ENCODE measurements at regions not wholly inside any gene's neighbourhood (a gene's known extent, or its start where the extent isn't known, plus 50 kb on each side); places are given as distances from the start of the nearest gene placed in this dataset.

DNA sequence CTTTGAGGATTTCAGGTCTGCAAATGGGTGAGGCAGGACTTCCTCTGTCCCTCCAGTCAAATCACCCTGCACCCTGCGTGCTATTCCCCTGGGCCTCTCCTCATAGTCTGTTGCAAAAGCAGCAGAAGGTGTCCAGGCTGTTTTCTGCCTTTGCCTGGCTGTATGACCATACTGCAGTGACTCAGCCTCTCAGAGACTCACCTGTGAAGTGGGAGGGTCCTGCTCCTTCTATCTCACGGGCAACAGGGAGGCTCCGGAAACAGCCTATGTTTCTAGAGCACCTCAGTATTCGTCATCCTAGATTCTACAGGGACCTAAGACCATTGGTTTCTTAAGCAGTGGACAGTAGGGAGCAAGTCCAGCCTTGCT, 216.4 kb downstream of the TLE3 start:
- no peak overlapping the region for H2AFZ ChIP-seq (ENCODE audit: low read depth, low read length)
- no peak overlapping the region for H3K4me2 ChIP-seq (ENCODE audit: insufficient read depth, low read length)
- H3K27ac ChIP-seq (ENCODE audit: low read length), result no peak overlapping the region
- no peaks in the 10 kb centered on the region for H3K79me2 ChIP-seq (ENCODE audit: insufficient read depth, low read length)
- DNase-seq, result no peak
- ATAC-seq (ENCODE audit: insufficient read depth, low read depth), result no peak
- no peak overlapping the region for H3K9ac ChIP-seq (ENCODE audit: low read depth, low read length)
- peaks cover 6% of the 10 kb centered on the region for H3K27me3 ChIP-seq (ENCODE audit: insufficient read depth, low read length, poor library complexity)
- H3K9me3 ChIP-seq (ENCODE audit: insufficient read depth, low read length, severe bottlenecking), result no peaks in the 10 kb centered on the region
- TF ChIP-seq, protein P1, sequence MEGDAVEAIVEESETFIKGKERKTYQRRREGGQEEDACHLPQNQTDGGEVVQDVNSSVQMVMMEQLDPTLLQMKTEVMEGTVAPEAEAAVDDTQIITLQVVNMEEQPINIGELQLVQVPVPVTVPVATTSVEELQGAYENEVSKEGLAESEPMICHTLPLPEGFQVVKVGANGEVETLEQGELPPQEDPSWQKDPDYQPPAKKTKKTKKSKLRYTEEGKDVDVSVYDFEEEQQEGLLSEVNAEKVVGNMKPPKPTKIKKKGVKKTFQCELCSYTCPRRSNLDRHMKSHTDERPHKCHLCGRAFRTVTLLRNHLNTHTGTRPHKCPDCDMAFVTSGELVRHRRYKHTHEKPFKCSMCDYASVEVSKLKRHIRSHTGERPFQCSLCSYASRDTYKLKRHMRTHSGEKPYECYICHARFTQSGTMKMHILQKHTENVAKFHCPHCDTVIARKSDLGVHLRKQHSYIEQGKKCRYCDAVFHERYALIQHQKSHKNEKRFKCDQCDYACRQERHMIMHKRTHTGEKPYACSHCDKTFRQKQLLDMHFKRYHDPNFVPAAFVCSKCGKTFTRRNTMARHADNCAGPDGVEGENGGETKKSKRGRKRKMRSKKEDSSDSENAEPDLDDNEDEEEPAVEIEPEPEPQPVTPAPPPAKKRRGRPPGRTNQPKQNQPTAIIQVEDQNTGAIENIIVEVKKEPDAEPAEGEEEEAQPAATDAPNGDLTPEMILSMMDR (IDR thresholded peaks at IDR 0.05; ENCODE audit: borderline replicate concordance, extremely low read depth, low read length, poor library complexity, severe bottlenecking), result no peak
- no peak for TF ChIP-seq EZH2 (IDR thresholded peaks at IDR 0.05; ENCODE audit: borderline replicate concordance, low read depth, low read length, severe bottlenecking)
- no peak overlapping the region for H3K4me3 ChIP-seq (ENCODE audit: low read depth in 1 of 2, low read length in 2 of 2)
- H3K4me1 ChIP-seq (ENCODE audit: insufficient read depth, low read length), result no peaks in the 10 kb centered on the region
- no peaks in the 10 kb centered on the region for H4K20me1 ChIP-seq (ENCODE audit: insufficient read depth, low read length)
- no peaks in the 10 kb centered on the region for H3K36me3 ChIP-seq (ENCODE audit: insufficient read depth, low read length)

GRCh38 chr15:69881766-69882165, 216.0 kb downstream of the TLE3 start:
- Histone ChIP-seq H3K9ac (ENCODE audit: low read depth, low read length) (no peak overlapping the region), H3K27me3 (ENCODE audit: insufficient read depth, low read length, poor library complexity) (peaks cover 6% of the 10 kb centered on the region), H3K4me2 (ENCODE audit: insufficient read depth, low read length) (no peak overlapping the region), H3K27ac (ENCODE audit: low read length) (no peak overlapping the region), H3K9me3 (ENCODE audit: insufficient read depth, low read length, severe bottlenecking) (no peaks in the 10 kb centered on the region), H3K36me3 (ENCODE audit: insufficient read depth, low read length) (no peaks in the 10 kb centered on the region), H3K4me1 (ENCODE audit: insufficient read depth, low read length) (no peaks in the 10 kb centered on the region), H2AFZ (ENCODE audit: low read depth, low read length) (no peak overlapping the region), H3K79me2 (ENCODE audit: insufficient read depth, low read length) (no peaks in the 10 kb centered on the region), H3K4me3 (ENCODE audit: low read depth in 1 of 2, low read length in 2 of 2) (no peak overlapping the region), H4K20me1 (ENCODE audit: insufficient read depth, low read length) (no peaks in the 10 kb centered on the region)
- ATAC-seq (ENCODE audit: insufficient read depth, low read depth) (no peak), DNase-seq (no peak)
- TF ChIP-seq, protein P1 (IDR thresholded peaks at IDR 0.05; ENCODE audit: borderline replicate concordance, extremely low read depth, low read length, poor library complexity, severe bottlenecking), result no peak
- no peak for TF ChIP-seq EZH2 (IDR thresholded peaks at IDR 0.05; ENCODE audit: borderline replicate concordance, low read depth, low read length, severe bottlenecking)

- DNase-seq (no peak), ATAC-seq (ENCODE audit: insufficient read depth, low read depth) (no peak)
- no peak for TF ChIP-seq EZH2 (IDR thresholded peaks at IDR 0.05; ENCODE audit: borderline replicate concordance, low read depth, low read length, severe bottlenecking)
- TF ChIP-seq, protein P1 (IDR thresholded peaks at IDR 0.05; ENCODE audit: borderline replicate concordance, extremely low read depth, low read length, poor library complexity, severe bottlenecking), result no peak
- H3K4me1 ChIP-seq (ENCODE audit: insufficient read depth, low read length), result no peaks in the 10 kb centered on the region
- no peaks in the 10 kb centered on the region for H3K79me2 ChIP-seq (ENCODE audit: insufficient read depth, low read length)
- H4K20me1 ChIP-seq (ENCODE audit: insufficient read depth, low read length), result no peaks in the 10 kb centered on the region
- H3K27me3 ChIP-seq (ENCODE audit: insufficient read depth, low read length, poor library complexity), result peaks cover 6% of the 10 kb centered on the region
- H3K27ac ChIP-seq (ENCODE audit: low read length), result no peak overlapping the region
- no peak overlapping the region for H3K4me3 ChIP-seq (ENCODE audit: low read depth in 1 of 2, low read length in 2 of 2)
- no peak overlapping the region for H3K4me2 ChIP-seq (ENCODE audit: insufficient read depth, low read length)
- no peak overlapping the region for H3K9ac ChIP-seq (ENCODE audit: low read depth, low read length)
- H3K9me3 ChIP-seq (ENCODE audit: insufficient read depth, low read length, severe bottlenecking), result no peaks in the 10 kb centered on the region
- no peaks in the 10 kb centered on the region for H3K36me3 ChIP-seq (ENCODE audit: insufficient read depth, low read length)
- H2AFZ ChIP-seq (ENCODE audit: low read depth, low read length), result no peak overlapping the region
Measured at GRCh38 chr15:69883306-69883705, 214.4 kb downstream of the TLE3 start.
